Muscle of leg (tissue), 3 donors: ENCODE measurements at regions not wholly inside any gene's neighbourhood (a gene's known extent, or its start where the extent isn't known, plus 50 kb on each side); places are given as distances from the start of the nearest gene placed in this dataset.

Source experiments
- DNase-seq: peaks from one replicate; pipeline ENCODE4 v3.0.0; 2013
- H3K27ac ChIP-seq: one replicate; pipeline ENCODE4 v1.5.1; 2013; ENCODE audit warnings: mild to moderate bottlenecking, low read length, control low read depth
- H3K27me3 ChIP-seq: one replicate; pipeline ENCODE4 v1.6.1; 2013; ENCODE audit warnings: low read length; ENCODE audit not compliant: control insufficient read depth, insufficient read depth
- H3K36me3 ChIP-seq: one replicate; pipeline ENCODE4 v1.6.1; 2013; ENCODE audit warnings: low read length; ENCODE audit not compliant: control insufficient read depth, insufficient read depth
- H3K4me1 ChIP-seq: one replicate; pipeline ENCODE4 v1.6.1; 2013; ENCODE audit warnings: low read length; ENCODE audit not compliant: control insufficient read depth, insufficient read depth
- H3K4me3 ChIP-seq: one replicate; pipeline ENCODE4 v1.5.1; 2013; ENCODE audit warnings: low read length, control low read depth
- H3K9me3 ChIP-seq: replicated peaks from 2 replicates; pipeline ENCODE4 v1.6.1; 2013; ENCODE audit warnings: low read depth, low read length; ENCODE audit not compliant: control insufficient read depth
- WGBS: methylation state at CpG from one replicate; pipeline ENCODE4 v1.1.5; 2013; ENCODE audit warnings: missing lambda C conversion rate; ENCODE audit not compliant: insufficient coverage; 5-methylcytosine and 5-hydroxymethylcytosine counted together

GRCh38 chr10:6637053-6637452 lies 57.0 kb upstream of the PRKCQ start:
- Histone ChIP-seq H3K27me3 (no peaks in the 10 kb centered on the region), H3K36me3 (no peaks in the 10 kb centered on the region), H3K4me1 (no peaks in the 10 kb centered on the region), H3K27ac (no peak overlapping the region), H3K9me3 (no peaks in the 10 kb centered on the region), H3K4me3 (no peak overlapping the region)
- 54% methylated on average over 3 of the region's 4 CpGs for WGBS
- no peak for DNase-seq

DNA sequence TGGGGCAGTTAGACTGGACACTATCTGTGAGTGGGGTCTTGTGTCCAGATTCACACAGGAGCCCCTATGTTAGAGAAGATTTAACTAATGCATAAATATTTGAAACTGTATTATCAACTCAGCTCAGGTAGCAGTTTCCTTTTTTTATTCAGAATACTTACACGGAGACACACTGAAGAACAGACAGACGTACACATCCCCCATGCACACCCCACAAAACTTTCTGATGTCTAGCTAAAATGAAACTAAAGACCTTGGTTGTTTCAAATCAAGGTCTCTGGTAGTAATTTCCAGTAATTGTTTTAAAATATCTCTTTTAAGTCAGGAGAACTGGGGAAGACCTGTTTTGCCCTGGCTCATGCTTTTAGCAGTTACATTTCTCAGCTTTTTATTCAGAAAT lies 55.7 kb upstream of the PRKCQ start:
- H3K36me3 ChIP-seq: no peaks in the 10 kb centered on the region
- H3K9me3 ChIP-seq: no peaks in the 10 kb centered on the region
- no peak overlapping the region for H3K27ac ChIP-seq
- H3K4me3 ChIP-seq: no peak overlapping the region
- H3K27me3 ChIP-seq: no peaks in the 10 kb centered on the region
- DNase-seq: no peak
- WGBS: no CpG with 5 or more reads among the region's 2 CpGs
- no peaks in the 10 kb centered on the region for H3K4me1 ChIP-seq
